Activated CD8-positive, alpha-beta T cell treated with anti-CD3 and anti-CD28 coated beads for 36 hours (primary cell): ENCODE measurements at regions not wholly inside any gene's neighbourhood (a gene's known extent, or its start where the extent isn't known, plus 50 kb on each side); places are given as distances from the start of the nearest gene placed in this dataset.

ENCODE experiments used
- ATAC-seq: fragments of 200-7000 bp; cut with Tn5 transposase; one replicate; pipeline ENCODE4 v1.10.0; 2021; ENCODE audit warnings: mild to moderate bottlenecking, moderate library complexity
- CTCF ChIA-PET: fragments of 350-600 bp; sonication (Branson Sonifier 250); formaldehyde crosslinking; loops from one replicate; lab custom pipeline; 2021; ENCODE audit warnings: antibody characterized with exemption; lab: Charles Lee
- POLR2A ChIA-PET: fragments of 350-600 bp; sonication (Branson Sonifier 250); formaldehyde crosslinking; loops from one replicate; lab custom pipeline; 2021; ENCODE audit warnings: antibody characterized with exemption; lab: Charles Lee
- DNase-seq: peaks from one replicate; pipeline ENCODE4 v3.0.0-alpha.2; 2020
- H3K27ac Mint-ChIP-seq: one replicate; pipeline ENCODE4 v1.8.0; 2021; ENCODE audit warnings: mild to moderate bottlenecking, mixed read lengths
- H3K27me3 Mint-ChIP-seq: one replicate; pipeline ENCODE4 v1.8.0; 2021; ENCODE audit warnings: mixed read lengths
- H3K36me3 Mint-ChIP-seq: one replicate; pipeline ENCODE4 v1.8.0; 2021; ENCODE audit warnings: low read depth, mixed read lengths
- H3K4me1 Mint-ChIP-seq: one replicate; pipeline ENCODE4 v1.8.0; 2021; ENCODE audit warnings: low read depth, mixed read lengths
- H3K4me3 Mint-ChIP-seq: one replicate; pipeline ENCODE4 v1.8.0; 2021; ENCODE audit warnings: mild to moderate bottlenecking, moderate library complexity, mixed read lengths
- H3K9me3 Mint-ChIP-seq: one replicate; pipeline ENCODE4 v1.8.0; 2021; ENCODE audit warnings: mixed read lengths
- CTCF ChIP-seq: fragments of 200-600 bp; IDR thresholded peaks from one replicate; pipeline ENCODE4 v1.8.0; 2022; ENCODE audit warnings: antibody characterized with exemption, mild to moderate bottlenecking
- intact Hi-C: fragments of 100-400 bp; cut with micrococcal nuclease; formaldehyde crosslinking; loops from one replicate; pipeline ENCODE4 v1.10.0; 2022

GRCh38 chr6:8506126-8506525 lies 70.8 kb upstream of the SLC35B3 start:
- CTCF ChIA-PET = no interaction called here
- no peak overlapping the region for H3K4me3 Mint-ChIP-seq

GRCh38 chr6:8499540-8499939 lies 64.2 kb upstream of the SLC35B3 start:
- Mint-ChIP-seq H3K27me3 (no peaks in the 10 kb centered on the region), H3K9me3 (no peaks in the 10 kb centered on the region), H3K27ac (no peak overlapping the region), H3K4me3 (no peak overlapping the region), H3K4me1 (no peaks in the 10 kb centered on the region), H3K36me3 (no peaks in the 10 kb centered on the region)
- ChIA-PET POLR2A (no interaction called here), CTCF (no interaction called here)
- intact Hi-C loops = no loop called here
- DNase-seq = no peak
- TF ChIP-seq CTCF = peak; percentile 12
- no peak for ATAC-seq

More at GRCh38 chr6:8506126-8506525, 70.8 kb upstream of the SLC35B3 start:
- Mint-ChIP-seq H3K27ac (no peak overlapping the region), H3K4me1 (no peaks in the 10 kb centered on the region), H3K36me3 (no peaks in the 10 kb centered on the region), H3K27me3 (peaks cover 8% of the 10 kb centered on the region), H3K9me3 (peaks cover 2% of the 10 kb centered on the region)
- POLR2A ChIA-PET = no interaction called here
- DNase-seq (no peak), ATAC-seq (no peak)
- TF ChIP-seq CTCF = no peak
- intact Hi-C loops = no loop called here

GRCh38 chr6:8494730-8495129 lies 59.4 kb upstream of the SLC35B3 start:
- CTCF ChIA-PET = no interaction called here

DNA sequence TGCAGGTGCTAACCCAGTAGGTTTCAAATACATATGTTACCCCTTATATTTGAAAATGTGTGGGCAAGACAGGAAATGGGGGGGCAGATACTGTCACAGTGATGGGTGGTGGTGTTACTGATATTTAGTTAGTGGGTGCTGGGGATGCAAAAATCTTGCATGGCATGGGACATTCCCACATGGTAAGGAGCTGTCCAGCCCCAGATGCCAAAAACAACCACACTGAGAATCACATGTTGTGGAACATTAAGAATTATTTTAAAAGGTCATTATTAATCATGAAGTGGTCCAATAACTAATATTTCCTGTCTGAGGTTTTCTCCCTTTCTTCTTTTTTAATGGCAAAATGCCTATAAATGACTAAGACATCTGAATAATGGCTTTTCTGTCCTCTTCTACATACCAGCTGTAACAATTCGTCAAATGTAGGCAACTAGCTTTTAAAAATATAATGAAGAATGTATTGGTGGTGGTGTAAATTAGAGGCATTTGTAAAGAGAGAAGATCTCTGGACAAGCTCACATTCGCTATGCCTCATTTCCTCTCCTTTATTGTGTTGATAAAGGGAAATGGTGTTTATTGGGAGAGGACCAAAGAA lies 57.3 kb upstream of the SLC35B3 start:
- no peaks in the 10 kb centered on the region for H3K4me1 Mint-ChIP-seq
- H3K4me3 Mint-ChIP-seq = no peak overlapping the region
- no peaks in the 10 kb centered on the region for H3K27me3 Mint-ChIP-seq
- no peak for DNase-seq
- H3K27ac Mint-ChIP-seq = no peak overlapping the region
- intact Hi-C loops = no loop called here
- POLR2A ChIA-PET = interaction anchor here (0.7 kb wide), 1 partner anchor 1168 kb away, joined by 3 read pairs; no protein-coding TSS in a partner anchor
- H3K36me3 Mint-ChIP-seq = no peaks in the 10 kb centered on the region
- H3K9me3 Mint-ChIP-seq = no peaks in the 10 kb centered on the region
- TF ChIP-seq CTCF = no peak
- ATAC-seq = no peak
- CTCF ChIA-PET = no interaction called here

More at GRCh38 chr6:8494730-8495129, 59.4 kb upstream of the SLC35B3 start:
- intact Hi-C loops = no loop called here
- DNase-seq (no peak), ATAC-seq (no peak)
- Mint-ChIP-seq H3K27me3 (no peaks in the 10 kb centered on the region), H3K27ac (no peak overlapping the region), H3K4me1 (no peaks in the 10 kb centered on the region), H3K9me3 (no peaks in the 10 kb centered on the region), H3K36me3 (no peaks in the 10 kb centered on the region), H3K4me3 (no peak overlapping the region)
- POLR2A ChIA-PET = no interaction called here
- no peak for TF ChIP-seq CTCF
